GM13977 (cell line): ENCODE measurements at regions not wholly inside any gene's neighbourhood (a gene's known extent, or its start where the extent isn't known, plus 50 kb on each side); places are given as distances from the start of the nearest gene placed in this dataset.

ENCODE experiments used
- DNase-seq: peaks from one replicate; pipeline ENCODE4 v3.0.0; 2012; ENCODE audit warnings: low spot score
- in situ Hi-C: fragments of 300-500 bp; cut with MboI; formaldehyde crosslinking; loops from one replicate; pipeline ENCODE4 v1.12.0; 2022; ENCODE audit warnings: low sequenced_read_pairs, low pct_unique_long_range_greater_than_20kb, mixed read lengths, inconsistent platforms; ENCODE audit not compliant: unreplicated experiment
- TF ChIP-seq, protein P1 (sequence below): IDR thresholded peaks from 2 replicates; pipeline ENCODE4 v1.5.1; 2012; ENCODE audit warnings: mild to moderate bottlenecking, control low read depth; ENCODE audit not compliant: insufficient read depth; ENCODE audit errors: extremely low read depth, missing control alignments

- no peak for DNase-seq
- in situ Hi-C loops, result no loop called here
Observed at GRCh38 chr10:61112771-61113170, 168.8 kb upstream of the RHOBTB1 start.

GRCh38 chr10:61110936-61111335, 167.0 kb upstream of the RHOBTB1 start:
- TF ChIP-seq, protein P1, sequence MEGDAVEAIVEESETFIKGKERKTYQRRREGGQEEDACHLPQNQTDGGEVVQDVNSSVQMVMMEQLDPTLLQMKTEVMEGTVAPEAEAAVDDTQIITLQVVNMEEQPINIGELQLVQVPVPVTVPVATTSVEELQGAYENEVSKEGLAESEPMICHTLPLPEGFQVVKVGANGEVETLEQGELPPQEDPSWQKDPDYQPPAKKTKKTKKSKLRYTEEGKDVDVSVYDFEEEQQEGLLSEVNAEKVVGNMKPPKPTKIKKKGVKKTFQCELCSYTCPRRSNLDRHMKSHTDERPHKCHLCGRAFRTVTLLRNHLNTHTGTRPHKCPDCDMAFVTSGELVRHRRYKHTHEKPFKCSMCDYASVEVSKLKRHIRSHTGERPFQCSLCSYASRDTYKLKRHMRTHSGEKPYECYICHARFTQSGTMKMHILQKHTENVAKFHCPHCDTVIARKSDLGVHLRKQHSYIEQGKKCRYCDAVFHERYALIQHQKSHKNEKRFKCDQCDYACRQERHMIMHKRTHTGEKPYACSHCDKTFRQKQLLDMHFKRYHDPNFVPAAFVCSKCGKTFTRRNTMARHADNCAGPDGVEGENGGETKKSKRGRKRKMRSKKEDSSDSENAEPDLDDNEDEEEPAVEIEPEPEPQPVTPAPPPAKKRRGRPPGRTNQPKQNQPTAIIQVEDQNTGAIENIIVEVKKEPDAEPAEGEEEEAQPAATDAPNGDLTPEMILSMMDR, result no peak
- in situ Hi-C loops, result no loop called here
- no peak for DNase-seq

More at GRCh38 chr10:61112771-61113170, 168.8 kb upstream of the RHOBTB1 start:
- TF ChIP-seq, protein P1, result no peak

- TF ChIP-seq, protein P1, result no peak
- in situ Hi-C loops, result no loop called here
- no peak for DNase-seq
Observed at GRCh38 chr10:61110188-61110844, 166.3 kb upstream of the RHOBTB1 start.

- TF ChIP-seq, protein P1, result no peak
- in situ Hi-C loops, result no loop called here
- DNase-seq, result no peak
Observed at GRCh38 chr10:61108915-61109314, 164.9 kb upstream of the RHOBTB1 start.

- in situ Hi-C loops, result no loop called here
- no peak for DNase-seq
- TF ChIP-seq, protein P1, result no peak
Observed at GRCh38 chr10:61100887-61101286, 156.9 kb upstream of the RHOBTB1 start.

DNA sequence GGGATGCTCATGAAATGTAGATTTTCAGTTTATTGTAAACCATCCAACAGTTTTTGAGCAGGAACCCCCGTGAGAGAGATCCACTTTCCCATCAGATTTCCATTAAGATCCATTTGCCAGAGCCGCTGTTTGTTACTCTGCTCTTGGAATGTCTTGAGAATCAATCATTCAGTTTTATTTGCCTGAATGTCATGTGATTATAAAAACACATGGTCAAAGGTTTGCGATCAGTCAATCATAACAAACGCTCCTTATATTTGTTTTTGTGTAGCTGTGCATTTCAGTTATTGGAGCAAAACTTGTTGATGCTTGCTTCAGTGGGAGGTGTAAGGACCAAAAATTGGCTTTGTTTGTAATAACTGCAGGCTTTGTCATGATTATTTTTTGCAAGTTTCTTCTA, 155.8 kb upstream of the RHOBTB1 start:
- in situ Hi-C loops, result no loop called here
- no peak for DNase-seq
- TF ChIP-seq, protein P1, result no peak
